Fibroblast of skin of left quadriceps (primary cell): ENCODE measurements at regions not wholly inside any gene's neighbourhood (a gene's known extent, or its start where the extent isn't known, plus 50 kb on each side); places are given as distances from the start of the nearest gene placed in this dataset.

ENCODE experiments used
- DNase-seq, 2 experiments: peaks; one replicate each; pipeline ENCODE4 v3.0.0-alpha.2; 2013; ENCODE audit warnings: low read depth in 2 of 2

GRCh38 chr15:95479308-95479707 lies 851.2 kb upstream of the NR2F2 start:
- no peak for DNase-seq

GRCh38 chr15:95485367-95485766 lies 845.1 kb upstream of the NR2F2 start:
- DNase-seq, result no peak

GRCh38 chr15:95486224-95486623 lies 844.3 kb upstream of the NR2F2 start:
- DNase-seq, result no peak

- DNase-seq, result no peak
Measured at GRCh38 chr15:95489103-95489502, 841.4 kb upstream of the NR2F2 start.

- no peak for DNase-seq
Measured at GRCh38 chr15:95492388-95493070, 838.0 kb upstream of the NR2F2 start.

- no peak for DNase-seq
Measured at GRCh38 chr15:95494971-95495541, 835.4 kb upstream of the NR2F2 start.

- no peak for DNase-seq
Measured at GRCh38 chr15:95497634-95498033, 832.9 kb upstream of the NR2F2 start.

GRCh38 chr15:95498961-95499360 lies 831.5 kb upstream of the NR2F2 start:
- DNase-seq, result no peak

GRCh38 chr15:95499397-95499796 lies 831.1 kb upstream of the NR2F2 start:
- no peak for DNase-seq

GRCh38 chr15:95501865-95502264 lies 828.6 kb upstream of the NR2F2 start:
- no peak for DNase-seq

GRCh38 chr15:95503107-95503506 lies 827.4 kb upstream of the NR2F2 start:
- no peak for DNase-seq

- no peak for DNase-seq
Measured at GRCh38 chr15:95503640-95504225, 826.8 kb upstream of the NR2F2 start.

- DNase-seq, result peak; percentile 72 to 77
Measured at GRCh38 chr15:95511671-95512070, 818.8 kb upstream of the NR2F2 start.

- no peak for DNase-seq
Measured at GRCh38 chr15:95512906-95513305, 817.6 kb upstream of the NR2F2 start.

GRCh38 chr15:95519887-95520286 lies 810.6 kb upstream of the NR2F2 start:
- DNase-seq, result no peak

GRCh38 chr15:95520511-95520910 lies 810.0 kb upstream of the NR2F2 start:
- peak; percentile 19 to 30 for DNase-seq

- no peak for DNase-seq
Measured at GRCh38 chr15:95520922-95521321, 809.6 kb upstream of the NR2F2 start.

- DNase-seq, result peak in 1 of 2 experiments; percentile 2
Measured at GRCh38 chr15:95522533-95522932, 808.0 kb upstream of the NR2F2 start.

- DNase-seq, result no peak
Measured at GRCh38 chr15:95528920-95529319, 801.6 kb upstream of the NR2F2 start.

GRCh38 chr15:95536638-95537037 lies 793.9 kb upstream of the NR2F2 start:
- DNase-seq, result no peak

- DNase-seq, result no peak
Measured at GRCh38 chr15:95538693-95539092, 791.8 kb upstream of the NR2F2 start.

- no peak for DNase-seq
Measured at GRCh38 chr15:95541301-95541700, 789.2 kb upstream of the NR2F2 start.

- no peak for DNase-seq
Measured at GRCh38 chr15:95549168-95549738, 781.2 kb upstream of the NR2F2 start.
